NCI-H345 (cell line): ENCODE measurements at regions not wholly inside any gene's neighbourhood (a gene's known extent, or its start where the extent isn't known, plus 50 kb on each side); places are given as distances from the start of the nearest gene placed in this dataset.
"Not testable (repeated sequence)": the region's sequence is repeated elsewhere in the genome, so short reads cannot be mapped to it uniquely, and the experiment has no call there.

Experiments
- DNase-seq: peaks from one replicate; lab custom pipeline; 2025; lab: John Stamatoyannopoulos, UW

DNA sequence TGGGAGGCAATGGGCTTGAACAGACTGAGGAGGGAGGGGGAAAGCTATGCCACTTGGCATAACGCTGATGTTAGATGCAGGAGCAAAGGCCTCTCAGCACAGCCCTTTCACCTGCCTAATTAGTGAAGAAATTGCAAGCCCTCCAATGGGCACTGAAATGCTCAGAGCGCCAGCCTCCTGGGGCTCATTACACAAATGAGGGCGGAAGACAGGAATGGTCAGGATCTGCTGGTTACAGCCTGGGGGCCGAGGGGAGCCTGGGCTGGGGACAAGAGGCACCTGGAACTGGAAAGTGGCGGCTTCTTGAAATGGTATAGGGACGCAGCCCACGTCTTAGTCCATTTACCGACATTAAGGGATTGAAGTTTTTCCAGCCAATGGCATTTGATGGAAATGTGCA, 50.2 kb upstream of the PLET1 start:
- DNase-seq: no peak

- no peak for DNase-seq
These were observed 54.5 kb upstream of the PLET1 start for GRCh38 chr11:112315057-112315720.

DNA sequence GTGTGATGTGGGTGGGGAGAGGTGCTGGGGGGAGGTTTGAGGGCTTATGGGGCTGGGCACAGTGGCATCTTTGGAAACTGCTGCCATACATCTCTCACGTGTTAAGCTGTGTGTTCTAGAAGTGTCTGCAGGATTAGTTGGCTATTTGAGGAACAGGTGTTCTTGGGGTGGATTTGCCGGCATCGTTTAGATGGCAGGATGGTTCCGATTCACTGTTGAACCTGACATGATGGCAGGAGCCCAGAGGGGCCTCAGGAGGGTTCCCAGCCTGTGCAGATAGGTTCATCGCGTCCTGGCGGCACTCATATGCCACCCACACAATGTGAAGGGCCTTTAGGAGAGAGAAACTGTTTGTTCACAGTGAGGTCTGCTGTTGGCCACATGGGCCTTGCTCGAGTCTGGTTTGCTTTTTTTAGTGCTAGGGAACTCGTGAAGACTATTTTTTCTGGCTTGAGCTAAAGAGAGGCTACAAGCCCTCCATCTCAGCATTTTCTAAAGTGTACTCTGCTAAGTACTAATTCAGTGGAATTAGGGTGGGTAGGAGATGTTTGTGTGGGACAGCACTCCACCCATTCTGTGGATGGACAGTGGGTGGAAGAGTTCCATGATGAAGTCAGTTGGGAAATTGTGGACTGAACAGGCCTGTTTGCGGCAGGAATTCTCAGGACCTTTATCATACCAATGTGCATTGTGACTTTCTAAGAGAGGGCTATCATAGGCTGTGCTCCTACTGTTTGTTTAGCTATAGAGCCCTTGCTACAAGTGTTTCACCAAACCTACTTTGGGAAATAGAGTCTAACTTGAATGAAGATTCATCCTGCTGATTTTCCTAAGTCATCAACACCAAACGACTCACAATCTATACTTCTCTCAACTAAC, 55.4 kb upstream of the PLET1 start:
- no peak for DNase-seq

GRCh38 chr11:112316971-112317370, 56.3 kb upstream of the PLET1 start:
- no peak for DNase-seq

DNA sequence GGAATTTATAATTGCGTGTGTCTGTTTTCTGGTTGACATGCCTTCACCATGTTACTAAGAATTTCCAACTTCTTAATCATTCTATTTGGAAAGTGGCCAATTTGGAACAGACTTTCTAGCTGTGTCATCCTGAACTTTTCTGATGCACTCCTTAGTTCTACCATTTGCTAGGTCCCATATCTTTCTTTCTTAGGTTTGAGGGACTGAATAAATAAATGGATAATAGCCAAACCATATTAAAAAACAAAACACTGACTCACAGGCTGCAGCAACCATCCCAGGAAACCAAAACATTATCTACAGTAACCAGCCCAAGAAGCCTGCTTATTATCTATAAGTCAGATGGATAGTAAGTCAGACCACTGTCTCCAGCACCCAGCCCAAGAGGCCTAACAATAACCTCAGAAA, 57.5 kb upstream of the PLET1 start:
- no peak for DNase-seq

GRCh38 chr11:112318661-112319060, 58.0 kb upstream of the PLET1 start:
- no peak for DNase-seq

- peak; percentile 74 for DNase-seq
These were observed 60.0 kb upstream of the PLET1 start for GRCh38 chr11:112320668-112321067.

DNA sequence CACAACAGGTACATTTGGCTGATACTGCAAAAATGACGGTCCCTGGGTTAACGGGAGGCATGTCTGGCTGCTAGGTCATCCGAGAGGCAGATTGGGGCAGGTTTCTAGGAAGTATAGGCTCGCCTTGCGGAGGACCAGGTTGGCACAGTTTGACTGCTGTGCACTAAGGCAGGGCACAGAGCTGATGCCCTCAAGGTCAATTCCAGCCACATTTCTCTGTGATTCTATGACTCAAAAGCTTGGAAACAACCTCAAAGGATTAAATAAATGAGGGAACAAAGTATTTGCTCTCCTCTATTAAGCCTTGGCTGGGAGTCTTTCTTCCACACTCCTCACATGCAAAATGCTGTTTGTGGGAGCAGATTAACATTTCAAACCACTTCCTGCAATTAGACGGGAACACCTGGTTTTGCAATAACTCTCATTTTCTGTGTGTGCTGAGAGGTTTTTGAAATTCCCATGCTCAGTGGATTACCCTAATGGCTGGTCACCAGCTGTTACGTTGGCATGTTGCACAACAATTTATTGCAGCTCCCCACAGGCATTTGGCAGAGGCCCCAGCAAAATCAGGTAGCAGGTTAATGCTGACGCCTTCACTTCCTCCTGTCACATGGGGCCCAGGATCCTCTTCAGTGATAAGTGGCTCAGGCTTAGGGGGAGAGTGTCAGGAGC, 61.0 kb upstream of the PLET1 start:
- DNase-seq: peak; percentile 92

- DNase-seq: no peak
These were observed 61.6 kb upstream of the PLET1 start for GRCh38 chr11:112322173-112322790.

GRCh38 chr11:112334381-112334780, 73.7 kb upstream of the PLET1 start:
- DNase-seq: no peak

DNA sequence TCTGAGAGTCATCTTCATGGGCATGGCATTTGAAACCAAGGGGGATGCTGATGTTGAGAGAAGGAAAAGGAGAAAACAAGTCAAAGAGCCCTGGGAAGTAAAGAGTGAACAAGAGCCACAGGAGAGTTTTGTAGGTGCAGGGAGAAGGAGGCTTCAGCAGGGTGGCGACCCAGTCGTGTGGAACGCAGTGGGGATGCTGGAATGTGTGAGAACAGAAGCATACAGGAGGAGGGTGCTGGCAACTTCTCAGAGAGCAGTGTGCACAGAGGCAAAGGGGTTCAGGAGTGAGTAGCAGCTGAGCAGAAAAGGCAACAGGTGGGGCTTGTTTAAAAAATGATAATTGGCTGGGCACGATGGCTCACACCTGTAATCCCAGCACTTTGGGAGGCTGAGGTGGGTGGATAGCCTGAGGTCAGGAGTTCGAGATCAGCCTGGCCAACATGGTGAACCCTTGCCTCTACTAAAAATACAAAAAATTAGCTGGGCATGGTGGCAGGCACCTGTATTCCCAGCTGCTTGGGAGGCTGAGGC, 75.8 kb upstream of the PLET1 start:
- no peak for DNase-seq

- peak; percentile 30 for DNase-seq
These were observed 78.9 kb upstream of the PLET1 start for GRCh38 chr11:112339566-112339965.

GRCh38 chr11:112343368-112344039, 82.8 kb upstream of the PLET1 start:
- peak; percentile 43 for DNase-seq

DNA sequence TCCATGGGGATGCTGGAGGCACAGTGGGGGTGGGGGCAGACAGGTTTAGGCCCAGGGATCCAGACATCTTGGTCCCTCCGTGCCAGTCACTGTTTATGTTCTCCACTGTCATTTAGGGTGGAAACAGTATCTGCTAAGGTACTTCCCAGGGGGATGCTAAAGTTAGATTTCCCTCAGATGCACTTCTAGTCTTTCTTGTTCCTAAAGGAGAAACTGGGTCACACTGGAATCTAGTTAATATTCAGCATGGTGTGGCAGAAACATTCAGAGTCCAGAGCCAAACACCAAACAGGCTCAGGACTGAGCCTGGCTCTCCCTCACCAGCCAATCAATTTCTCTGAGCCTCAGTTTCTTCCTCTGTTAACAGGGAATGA, 83.4 kb upstream of the PLET1 start:
- no peak for DNase-seq

GRCh38 chr11:112345166-112345565, 84.5 kb upstream of the PLET1 start:
- no peak for DNase-seq

- DNase-seq: no peak
These were observed 85.0 kb upstream of the PLET1 start for GRCh38 chr11:112345706-112346105.

DNA sequence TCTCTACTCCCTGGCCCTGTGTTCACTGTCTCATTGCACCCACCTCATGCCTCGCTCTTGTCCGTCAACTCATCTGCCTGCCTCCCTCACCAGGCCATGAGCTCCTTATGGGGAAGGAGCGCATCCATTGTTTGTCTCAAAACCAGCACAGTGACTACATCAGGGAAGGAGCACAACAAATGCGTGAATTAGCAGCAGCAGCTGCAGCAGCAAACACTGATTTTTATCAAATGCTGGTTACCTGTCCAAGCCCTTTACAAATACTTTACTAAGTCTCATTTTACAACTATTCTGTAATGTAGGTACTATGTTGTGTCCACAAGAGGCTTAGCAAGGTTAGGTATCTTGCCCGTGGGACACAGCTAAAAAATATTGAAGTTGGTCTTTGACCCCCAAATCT, 85.9 kb upstream of the PLET1 start:
- no peak for DNase-seq

GRCh38 chr11:112348480-112349029, 87.9 kb upstream of the PLET1 start:
- DNase-seq: no peak

GRCh38 chr11:112351423-112351822, 90.8 kb upstream of the PLET1 start:
- not testable (repeated sequence) for DNase-seq

GRCh38 chr11:112352907-112353306, 92.2 kb upstream of the PLET1 start:
- DNase-seq: no peak

DNA sequence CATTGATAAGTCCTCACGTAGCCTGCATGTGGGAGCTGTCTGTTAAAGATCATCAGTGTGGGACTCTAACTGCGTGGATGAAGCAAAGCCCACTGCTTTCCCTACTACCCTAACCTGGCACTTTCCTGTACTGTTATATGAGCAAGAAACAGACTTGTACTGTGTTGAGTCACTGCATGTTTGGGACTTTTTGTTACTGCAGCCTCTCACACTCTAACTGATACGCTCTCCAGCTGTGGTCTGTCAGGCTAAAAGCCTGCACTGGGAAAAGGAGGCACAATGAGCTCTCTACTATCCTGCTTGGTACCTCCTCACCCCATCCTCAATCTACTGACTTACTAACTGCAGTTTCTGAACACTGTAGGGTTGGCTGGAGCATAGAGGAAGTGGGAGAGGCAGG, 93.7 kb upstream of the PLET1 start:
- DNase-seq: no peak
